GM18907 (cell line): ENCODE measurements at regions not wholly inside any gene's neighbourhood (a gene's known extent, or its start where the extent isn't known, plus 50 kb on each side); places are given as distances from the start of the nearest gene placed in this dataset.

Experiments
- ATAC-seq: cut with Tn5 transposase; IDR thresholded peaks from one replicate; pipeline ENCODE4 v1.9.1; 2021; ENCODE audit warnings: mild to moderate bottlenecking, moderate library complexity; ENCODE audit not compliant: unreplicated experiment

GRCh38 chr4:166594326-166594946 is 639.9 kb downstream of the SPOCK3 start:
- no peak for ATAC-seq

GRCh38 chr4:166600264-166600663 is 634.0 kb downstream of the SPOCK3 start:
- ATAC-seq = no peak

GRCh38 chr4:166602068-166602467 is 632.2 kb downstream of the SPOCK3 start:
- ATAC-seq = no peak

- no peak for ATAC-seq
Measured at GRCh38 chr4:166622425-166622977, 611.8 kb downstream of the SPOCK3 start.

GRCh38 chr4:166625018-166625637 is 609.2 kb downstream of the SPOCK3 start:
- peak; percentile 55 for ATAC-seq

GRCh38 chr4:166628454-166628853 is 605.8 kb downstream of the SPOCK3 start:
- no peak for ATAC-seq

DNA sequence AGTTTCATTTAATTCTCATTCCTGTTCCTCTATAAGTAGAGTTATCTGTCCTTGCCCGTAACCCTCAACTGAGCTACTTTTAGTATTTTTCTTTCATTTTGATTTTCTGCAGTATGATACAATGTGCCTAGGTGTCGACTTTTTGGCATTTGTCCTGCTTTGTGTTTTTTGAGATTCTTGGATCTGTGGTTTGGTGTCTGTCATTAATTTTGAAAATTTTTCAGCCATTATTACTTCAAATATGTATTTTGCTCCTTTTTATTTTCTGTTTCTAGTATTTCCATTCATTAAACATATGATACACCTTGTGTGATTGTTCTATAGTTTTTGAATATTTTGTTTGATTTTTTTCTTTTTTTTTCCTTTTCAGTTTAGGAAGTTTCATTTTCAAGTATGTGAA is 598.9 kb downstream of the SPOCK3 start:
- no peak for ATAC-seq

DNA sequence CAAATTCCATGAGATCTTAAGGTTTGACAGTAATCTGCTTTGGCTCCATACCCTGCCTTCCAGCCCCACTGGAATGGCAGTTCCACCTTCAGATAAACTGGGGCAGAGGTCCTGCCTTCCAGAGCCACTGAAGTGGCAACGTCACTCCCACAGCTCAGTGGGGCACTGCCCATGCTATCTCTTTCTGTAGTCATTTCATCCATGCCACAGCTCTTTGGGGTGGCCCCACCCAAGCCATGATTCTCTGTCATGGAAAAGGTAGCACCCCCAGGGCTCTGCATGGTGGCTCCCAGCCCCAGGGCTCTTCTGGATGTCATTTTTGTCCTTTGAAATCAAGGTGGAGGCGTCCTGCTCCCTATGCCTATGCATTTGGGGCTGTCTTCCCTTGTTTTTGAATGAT is 596.5 kb downstream of the SPOCK3 start:
- ATAC-seq = no peak

- no peak for ATAC-seq
Measured at GRCh38 chr4:166655231-166655630, 579.1 kb downstream of the SPOCK3 start.

DNA sequence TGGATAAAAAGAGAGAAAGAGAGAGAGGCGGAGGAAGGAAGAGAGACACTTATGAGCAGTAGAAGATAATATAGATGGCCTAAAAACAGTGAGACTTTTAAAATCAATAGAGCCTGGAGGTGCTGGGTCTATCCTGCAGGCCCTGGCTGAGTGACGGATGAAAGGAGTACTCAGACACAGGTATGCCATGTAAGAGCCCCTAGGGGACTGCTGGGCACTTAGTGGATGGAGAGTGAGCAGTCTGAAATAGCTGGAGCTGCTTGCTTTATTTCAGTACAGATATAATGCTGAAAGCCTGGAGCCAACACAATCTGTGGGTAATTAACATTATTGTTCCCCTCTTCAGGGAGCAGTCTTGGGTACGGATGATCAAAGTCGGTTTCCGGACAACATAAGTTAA is 578.6 kb downstream of the SPOCK3 start:
- ATAC-seq = no peak

GRCh38 chr4:166657261-166657660 is 577.0 kb downstream of the SPOCK3 start:
- no peak for ATAC-seq

GRCh38 chr4:166658585-166658984 is 575.7 kb downstream of the SPOCK3 start:
- no peak for ATAC-seq

DNA sequence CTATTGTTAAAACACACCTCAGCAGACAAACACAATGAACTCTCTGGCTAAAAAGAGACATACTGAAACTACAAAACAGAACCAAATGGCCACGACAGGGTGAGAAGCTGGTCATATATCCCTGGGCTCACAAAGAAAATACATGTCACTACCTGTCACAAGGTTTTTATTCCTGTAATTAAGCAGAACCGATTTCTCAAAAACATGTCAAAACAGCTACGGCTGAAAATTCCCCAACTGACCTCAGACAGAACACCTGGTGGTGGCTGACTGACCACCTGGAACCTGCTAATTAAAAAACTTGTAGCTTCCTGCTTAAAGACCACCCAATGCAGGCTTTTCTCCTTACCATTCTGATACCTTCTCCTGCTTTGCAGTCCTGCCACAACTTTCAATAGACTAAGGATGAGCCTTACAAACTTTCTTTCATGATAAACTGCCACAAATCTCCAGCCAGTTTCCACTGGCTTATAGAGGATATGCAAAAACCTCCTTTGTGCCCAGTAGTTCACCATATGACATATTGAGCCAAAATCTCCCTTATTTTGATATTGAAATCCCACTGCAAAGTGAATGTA is 571.9 kb downstream of the SPOCK3 start:
- peak; percentile 95 for ATAC-seq

DNA sequence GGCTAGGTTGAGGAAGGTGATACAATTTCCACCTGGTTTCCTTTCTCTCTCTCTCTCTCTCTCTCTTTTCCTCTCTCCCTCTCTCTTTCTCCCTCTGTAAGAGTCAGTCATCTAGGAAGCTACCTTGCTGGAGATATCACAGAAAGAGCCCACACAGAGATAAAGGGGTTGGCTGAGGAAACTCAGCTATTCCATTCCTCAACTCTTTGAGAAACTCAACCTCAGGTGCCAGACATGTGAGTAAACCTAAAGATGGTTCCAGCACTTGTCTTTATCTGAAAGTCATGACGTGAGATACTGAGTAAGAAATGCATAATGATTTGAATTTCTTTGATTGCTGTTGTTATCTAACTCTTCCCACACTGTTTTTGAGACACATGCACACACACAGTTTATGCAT is 564.0 kb downstream of the SPOCK3 start:
- ATAC-seq = no peak

- ATAC-seq = no peak
Measured at GRCh38 chr4:166673911-166674310, 560.4 kb downstream of the SPOCK3 start.

GRCh38 chr4:166675411-166675810 is 558.9 kb downstream of the SPOCK3 start:
- no peak for ATAC-seq

DNA sequence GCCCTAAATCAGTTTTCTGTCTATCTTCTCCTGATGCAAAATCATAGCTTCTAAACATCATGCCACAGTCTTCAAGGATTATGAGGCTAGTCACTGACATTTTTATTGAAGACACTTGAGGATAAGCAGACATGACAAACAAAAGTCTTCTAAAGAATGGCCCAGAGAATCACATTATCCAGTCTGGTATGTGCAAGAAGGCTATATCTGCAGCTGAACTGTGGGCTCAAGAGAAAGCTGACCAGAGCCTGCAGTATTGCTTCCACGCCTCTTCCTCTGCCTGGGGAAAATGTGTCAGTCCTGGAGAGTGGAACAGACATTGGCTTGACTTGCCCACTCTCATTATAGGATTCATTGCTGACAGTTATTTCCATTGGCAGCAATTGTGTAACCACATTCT is 553.5 kb downstream of the SPOCK3 start:
- ATAC-seq = no peak

GRCh38 chr4:166682200-166682599 is 552.1 kb downstream of the SPOCK3 start:
- ATAC-seq = no peak
